ENCODE measurements at regions not wholly inside any gene's neighbourhood (a gene's known extent, or its start where the extent isn't known, plus 50 kb on each side); places are given as distances from the start of the nearest gene placed in this dataset.

- TF ChIP-seq EP300 (IDR thresholded peaks at IDR 0.05): no peak
- TF ChIP-seq, protein P1, sequence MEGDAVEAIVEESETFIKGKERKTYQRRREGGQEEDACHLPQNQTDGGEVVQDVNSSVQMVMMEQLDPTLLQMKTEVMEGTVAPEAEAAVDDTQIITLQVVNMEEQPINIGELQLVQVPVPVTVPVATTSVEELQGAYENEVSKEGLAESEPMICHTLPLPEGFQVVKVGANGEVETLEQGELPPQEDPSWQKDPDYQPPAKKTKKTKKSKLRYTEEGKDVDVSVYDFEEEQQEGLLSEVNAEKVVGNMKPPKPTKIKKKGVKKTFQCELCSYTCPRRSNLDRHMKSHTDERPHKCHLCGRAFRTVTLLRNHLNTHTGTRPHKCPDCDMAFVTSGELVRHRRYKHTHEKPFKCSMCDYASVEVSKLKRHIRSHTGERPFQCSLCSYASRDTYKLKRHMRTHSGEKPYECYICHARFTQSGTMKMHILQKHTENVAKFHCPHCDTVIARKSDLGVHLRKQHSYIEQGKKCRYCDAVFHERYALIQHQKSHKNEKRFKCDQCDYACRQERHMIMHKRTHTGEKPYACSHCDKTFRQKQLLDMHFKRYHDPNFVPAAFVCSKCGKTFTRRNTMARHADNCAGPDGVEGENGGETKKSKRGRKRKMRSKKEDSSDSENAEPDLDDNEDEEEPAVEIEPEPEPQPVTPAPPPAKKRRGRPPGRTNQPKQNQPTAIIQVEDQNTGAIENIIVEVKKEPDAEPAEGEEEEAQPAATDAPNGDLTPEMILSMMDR (IDR thresholded peaks at IDR 0.05): no peak
- no peak for TF ChIP-seq POLR2A (IDR thresholded peaks at IDR 0.05)
Measured at GRCh38 chr2:145836986-145837385, 1317.1 kb upstream of the ZEB2 start.
